ENCODE measurements at regions not wholly inside any gene's neighbourhood (a gene's known extent, or its start where the extent isn't known, plus 50 kb on each side); places are given as distances from the start of the nearest gene placed in this dataset.

GRCh38 chr4:60020389-60020788, 1179.7 kb upstream of the ADGRL3 start:
- no peak for ATAC-seq
- TF ChIP-seq MLLT1 (IDR thresholded peaks at IDR 0.05) (no peak), ELK1 (IDR thresholded peaks at IDR 0.05; ENCODE audit: low read depth, low read length) (no peak), REST (IDR thresholded peaks at IDR 0.05; ENCODE audit: low read depth, low read length) (no peak), BCLAF1 (IDR thresholded peaks at IDR 0.05) (no peak), SPI1 (IDR thresholded peaks at IDR 0.05; ENCODE audit: borderline replicate concordance, insufficient read depth, low read depth, low read length) (no peak), NR2C1 (IDR thresholded peaks at IDR 0.05) (no peak), SREBF2 (IDR thresholded peaks at IDR 0.05; ENCODE audit: low read length) (no peak), ETV6 (conservative IDR thresholded peaks at IDR 0.05 in 1 of 2, IDR thresholded peaks at IDR 0.05 in 1 of 2; ENCODE audit: borderline replicate concordance in 1 of 2, low read depth in 1 of 2) (no peak), USF1 (IDR thresholded peaks at IDR 0.05; ENCODE audit: borderline replicate concordance, extremely low read length, insufficient read depth, low read depth, low read length) (no peak), SMARCA5 (IDR thresholded peaks at IDR 0.05) (no peak), CTCF (IDR thresholded peaks at IDR 0.05 in 2 of 3, conservative IDR thresholded peaks at IDR 0.05 in 1 of 3; ENCODE audit: control insufficient read depth in 2 of 3, extremely low read depth in 1 of 3, insufficient read depth in 1 of 3, low read depth in 3 of 3, low read length in 3 of 3) (no peak), KLF5 (IDR thresholded peaks at IDR 0.05; ENCODE audit: partially characterized antibody) (no peak)
- WGBS (ENCODE audit: insufficient coverage, insufficient replicate concordance, low lambda C conversion rate, missing lambda C conversion rate): 70% methylated on average over 4 of the region's 4 CpGs
- H3K4me2 ChIP-seq (ENCODE audit: control insufficient read depth, insufficient read depth): no peak overlapping the region
- H3K4me3 ChIP-seq: no peak overlapping the region
- no peaks in the 10 kb centered on the region for H4K20me1 ChIP-seq (ENCODE audit: control insufficient read depth, insufficient read depth)
- DNase-seq (ENCODE audit: low read depth, low spot score): no peak
- ChIA-PET POLR2A (no interaction called here), RAD21 (ENCODE audit: unreplicated experiment) (no interaction called here), CTCF (no interaction called here), SMC1A (ENCODE audit: uncharacterized antibody, unreplicated experiment) (no interaction called here)
- in situ Hi-C loops (cut with MboI): no loop called here
- no peak overlapping the region for H3K27ac ChIP-seq (ENCODE audit: control insufficient read depth, insufficient read depth)
- BruUV-seq (replicated peaks): no TSS peak
- no peaks in the 10 kb centered on the region for H3K9me3 ChIP-seq (replicated peaks; ENCODE audit: control insufficient read depth, insufficient read depth, low read length)
- H3K36me3 ChIP-seq (ENCODE audit: control insufficient read depth in 2 of 2, insufficient read depth in 2 of 2, low read length in 1 of 2): no peaks in the 10 kb centered on the region
- H3K79me2 ChIP-seq (ENCODE audit: control insufficient read depth, insufficient read depth, low read length): no peaks in the 10 kb centered on the region
- H3K4me1 ChIP-seq (ENCODE audit: control insufficient read depth, insufficient read depth, low read length): no peaks in the 10 kb centered on the region
- no peak overlapping the region for H2AFZ ChIP-seq (ENCODE audit: control insufficient read depth, low read depth, low read length)
- FAIRE-seq: no peak
- intact Hi-C loops (cut with micrococcal nuclease; ENCODE audit: unreplicated experiment): no loop called here
- H3K27me3 ChIP-seq (replicated peaks in 1 of 2; ENCODE audit: control insufficient read depth in 2 of 2, insufficient read depth in 2 of 2, low read length in 1 of 2): no peaks in the 10 kb centered on the region
- no peak overlapping the region for H3K9ac ChIP-seq (ENCODE audit: control insufficient read depth, insufficient read depth, low read length)

All from GM12878 (cell line).